ENCODE measurements at regions not wholly inside any gene's neighbourhood (a gene's known extent, or its start where the extent isn't known, plus 50 kb on each side); places are given as distances from the start of the nearest gene placed in this dataset.
A peak's percentile ranks its signal among the peaks of the same experiment; 100 is the strongest.

- peaks cover 0 to 4% of the 10 kb centered on the region in 2 experiments for H3K4me1 ChIP-seq (ENCODE audit: control insufficient read depth in 1 of 2, insufficient read depth in 1 of 2, low read depth in 1 of 2, low read length in 1 of 2)
- H3K27me3 ChIP-seq: no peaks in the 10 kb centered on the region
- H3K4me3 ChIP-seq (ENCODE audit: low read depth in 1 of 2, low read length in 1 of 2): no peak overlapping the region
- H3K36me3 ChIP-seq: no peaks in the 10 kb centered on the region
- H3K9me3 ChIP-seq: no peaks in the 10 kb centered on the region
- peak overlapping the region; percentile 18 for H3K27ac ChIP-seq
- no peak for TF ChIP-seq CTCF (IDR thresholded peaks at IDR 0.05)
Observed at GRCh38 chrY:19816053-19816823, 71.7 kb upstream of the KDM5D start.
